GM12878 (cell line): ENCODE measurements at regions not wholly inside any gene's neighbourhood (a gene's known extent, or its start where the extent isn't known, plus 50 kb on each side); places are given as distances from the start of the nearest gene placed in this dataset.

Source experiments
- BHLHE40 ChIP-seq, 2 experiments: fragments of 450-650 bp in 1 of 2; IDR thresholded peaks; 2 replicates each; pipeline ENCODE4 v1.6.1; 2011 to 2017; ENCODE audit warnings: low read depth in 2 of 2, borderline replicate concordance in 1 of 2, improper control_type of control experiment in 1 of 2, low read length in 1 of 2, mild to moderate bottlenecking in 1 of 2
- TF ChIP-seq, protein P1 (sequence below), 3 experiments: IDR thresholded peaks in 2 of 3; conservative IDR thresholded peaks in 1 of 3; 2 replicates each; pipeline ENCODE4 v1.5.1; 2011; ENCODE audit warnings: low read depth in 3 of 3, low read length in 3 of 3, mild to moderate bottlenecking in 3 of 3, control low read depth in 2 of 3, moderate library complexity in 2 of 3, inconsistent platforms in 1 of 3, mixed read lengths in 1 of 3; ENCODE audit not compliant: control insufficient read depth in 2 of 3, insufficient read depth in 1 of 3; ENCODE audit errors: extremely low read depth in 1 of 3

DNA sequence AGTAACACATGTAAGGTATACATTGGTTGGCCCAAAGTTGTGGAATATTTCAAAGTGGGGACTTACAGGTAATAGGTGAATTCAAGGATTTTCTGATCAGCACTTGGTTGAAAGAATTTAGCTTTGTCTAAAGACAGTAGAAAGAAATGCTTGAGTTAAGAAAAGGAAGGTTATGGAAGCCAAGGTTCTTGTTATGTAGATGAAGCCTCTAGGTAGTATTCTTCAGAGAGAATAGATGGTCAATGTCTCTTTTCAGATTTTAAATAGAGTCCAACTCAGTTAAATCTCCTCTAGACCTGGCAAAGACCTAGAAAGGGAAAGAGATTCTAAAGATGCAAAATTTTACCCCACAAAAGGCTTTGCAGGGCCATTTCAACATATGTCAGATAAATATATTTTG, 157.4 kb downstream of the ANKRD30B start:
- TF ChIP-seq BHLHE40 (IDR thresholded peaks at IDR 0.05; ENCODE audit: borderline replicate concordance in 1 of 2, low read depth in 2 of 2, low read length in 1 of 2) = no peak
- TF ChIP-seq, protein P1, sequence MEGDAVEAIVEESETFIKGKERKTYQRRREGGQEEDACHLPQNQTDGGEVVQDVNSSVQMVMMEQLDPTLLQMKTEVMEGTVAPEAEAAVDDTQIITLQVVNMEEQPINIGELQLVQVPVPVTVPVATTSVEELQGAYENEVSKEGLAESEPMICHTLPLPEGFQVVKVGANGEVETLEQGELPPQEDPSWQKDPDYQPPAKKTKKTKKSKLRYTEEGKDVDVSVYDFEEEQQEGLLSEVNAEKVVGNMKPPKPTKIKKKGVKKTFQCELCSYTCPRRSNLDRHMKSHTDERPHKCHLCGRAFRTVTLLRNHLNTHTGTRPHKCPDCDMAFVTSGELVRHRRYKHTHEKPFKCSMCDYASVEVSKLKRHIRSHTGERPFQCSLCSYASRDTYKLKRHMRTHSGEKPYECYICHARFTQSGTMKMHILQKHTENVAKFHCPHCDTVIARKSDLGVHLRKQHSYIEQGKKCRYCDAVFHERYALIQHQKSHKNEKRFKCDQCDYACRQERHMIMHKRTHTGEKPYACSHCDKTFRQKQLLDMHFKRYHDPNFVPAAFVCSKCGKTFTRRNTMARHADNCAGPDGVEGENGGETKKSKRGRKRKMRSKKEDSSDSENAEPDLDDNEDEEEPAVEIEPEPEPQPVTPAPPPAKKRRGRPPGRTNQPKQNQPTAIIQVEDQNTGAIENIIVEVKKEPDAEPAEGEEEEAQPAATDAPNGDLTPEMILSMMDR (IDR thresholded peaks at IDR 0.05 in 2 of 3, conservative IDR thresholded peaks at IDR 0.05 in 1 of 3; ENCODE audit: control insufficient read depth in 2 of 3, extremely low read depth in 1 of 3, insufficient read depth in 1 of 3, low read depth in 3 of 3, low read length in 3 of 3) = no peak
